ENCODE measurements at regions not wholly inside any gene's neighbourhood (a gene's known extent, or its start where the extent isn't known, plus 50 kb on each side); places are given as distances from the start of the nearest gene placed in this dataset.

DNA sequence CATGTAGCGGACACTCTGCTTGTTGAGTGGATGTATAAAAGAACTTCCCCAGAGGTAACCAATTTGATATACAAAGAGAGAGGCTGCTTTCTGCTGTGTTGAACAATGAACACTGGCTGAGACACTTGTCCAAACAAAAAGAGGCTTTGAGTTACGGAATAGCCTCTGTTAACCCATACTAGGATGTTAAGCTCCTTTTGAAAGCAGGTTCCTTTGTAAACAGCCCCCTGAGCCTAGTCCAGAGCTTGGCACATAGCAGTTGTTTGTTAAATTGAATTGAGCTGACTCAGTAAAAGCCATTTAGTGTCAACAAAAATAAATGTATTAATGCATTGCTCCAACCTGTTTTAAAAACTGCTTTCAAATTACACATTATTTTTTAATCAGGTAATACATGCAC, 200.1 kb downstream of the MZT1 start:
- no peak for DNase-seq

DNA sequence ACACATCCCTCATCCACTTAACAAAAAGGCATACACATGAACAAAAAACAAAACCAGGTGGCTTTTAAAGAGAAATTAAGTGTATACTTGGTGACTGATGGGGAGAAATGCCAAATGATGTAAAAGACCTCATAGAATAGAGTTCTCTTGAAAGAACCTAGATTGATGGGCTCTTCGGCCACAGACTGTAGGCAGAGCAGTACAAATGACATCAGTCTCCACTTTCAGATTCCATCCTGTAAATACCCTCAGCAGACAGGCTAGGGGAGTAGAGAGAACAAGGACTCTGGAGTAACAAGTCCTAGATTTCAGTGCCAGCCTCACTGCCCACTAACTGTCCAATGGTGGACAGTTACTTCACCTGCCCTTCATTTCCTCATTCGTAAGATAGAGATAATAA, 203.8 kb downstream of the MZT1 start:
- peak; percentile 20 for DNase-seq

DNA sequence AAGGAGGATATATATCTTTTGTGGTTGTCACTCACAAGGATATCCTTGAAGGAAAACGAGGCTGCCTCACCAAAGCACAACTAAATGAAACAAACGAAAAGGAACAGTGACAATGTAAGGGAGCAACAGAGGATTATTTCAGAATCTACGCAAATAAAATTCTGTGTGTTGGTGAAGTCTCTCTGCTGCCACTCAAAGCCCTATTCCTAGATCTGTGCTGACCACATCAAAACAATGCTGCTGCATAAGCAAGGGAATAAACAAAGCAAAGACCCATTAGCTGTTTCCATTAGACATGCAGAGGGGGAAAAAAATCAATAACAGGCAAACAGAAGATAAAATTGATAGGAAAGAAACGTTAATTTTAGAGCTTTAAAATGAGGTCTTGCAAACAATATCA, 204.4 kb downstream of the MZT1 start:
- DNase-seq, result no peak

DNA sequence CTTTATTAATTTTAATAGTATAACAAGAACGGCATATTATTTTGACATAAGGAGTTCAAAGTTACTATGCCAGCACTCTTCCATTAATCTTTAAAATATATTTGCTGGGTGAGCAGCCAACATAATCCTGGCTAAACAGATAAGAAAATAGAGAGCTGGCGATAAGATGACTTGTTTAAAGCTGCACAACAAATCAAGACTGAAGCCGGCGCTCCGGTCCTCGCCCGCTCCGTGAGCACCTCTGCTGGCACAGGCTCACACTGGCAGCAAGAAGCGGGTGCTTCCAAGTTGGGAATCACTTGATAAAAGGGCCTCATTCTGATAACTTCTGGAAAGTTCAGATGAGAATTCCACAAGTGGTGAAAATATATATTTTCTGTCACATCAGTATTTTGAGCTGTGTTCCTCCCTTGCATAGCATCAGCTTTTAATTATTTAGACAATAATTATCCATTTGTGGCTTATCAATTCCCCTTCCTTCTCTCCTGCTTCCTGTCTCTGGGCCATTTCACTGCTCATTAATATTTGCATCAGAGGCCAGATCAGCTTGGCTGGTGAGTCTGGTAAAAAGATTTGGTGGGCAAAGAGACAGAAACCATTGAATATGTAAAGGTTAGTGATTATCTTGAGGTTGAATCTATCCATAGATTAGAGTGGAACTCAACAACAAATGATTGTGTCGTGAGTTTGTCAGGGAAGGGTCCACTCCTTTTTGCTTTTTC, 205.3 kb downstream of the MZT1 start:
- no peak for DNase-seq

DNA sequence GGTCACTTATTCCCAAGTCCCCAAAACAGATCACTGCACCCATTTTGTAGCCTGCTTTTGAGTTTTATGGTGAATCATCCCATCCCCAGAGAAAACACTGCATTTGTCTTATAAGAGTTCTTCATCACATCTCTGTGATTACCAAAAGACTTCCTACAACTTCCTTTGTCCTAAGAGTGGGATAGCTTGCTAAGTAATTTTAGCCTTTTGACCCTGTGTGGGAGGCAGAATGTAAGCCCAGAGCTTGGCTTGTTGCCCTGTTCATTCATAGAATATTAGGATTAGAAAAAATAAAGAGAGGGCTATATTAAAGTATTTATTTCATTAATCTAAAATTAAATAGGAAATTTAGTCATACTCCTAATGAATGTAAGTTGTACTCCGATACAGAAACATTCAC, 213.3 kb downstream of the MZT1 start:
- DNase-seq, result no peak

DNA sequence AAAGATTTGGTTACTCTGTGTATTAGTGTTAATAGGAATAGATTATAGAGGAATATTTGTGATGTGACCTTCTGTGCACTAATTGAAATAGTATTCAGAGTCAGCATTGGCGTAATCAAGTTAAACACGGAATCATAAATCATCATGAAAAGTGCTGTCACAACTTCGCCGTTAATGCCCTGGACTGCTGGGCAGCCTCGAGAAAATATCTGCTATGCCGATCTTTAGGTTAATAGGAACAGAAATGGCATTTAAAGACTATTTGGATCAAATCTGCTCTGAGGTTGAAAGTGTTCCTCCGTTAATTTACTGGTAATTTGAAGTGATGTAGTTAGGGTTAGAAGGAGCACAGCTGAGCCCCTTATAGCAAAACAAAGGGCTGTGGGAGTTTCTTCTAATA, 219.0 kb downstream of the MZT1 start:
- no peak for DNase-seq

DNA sequence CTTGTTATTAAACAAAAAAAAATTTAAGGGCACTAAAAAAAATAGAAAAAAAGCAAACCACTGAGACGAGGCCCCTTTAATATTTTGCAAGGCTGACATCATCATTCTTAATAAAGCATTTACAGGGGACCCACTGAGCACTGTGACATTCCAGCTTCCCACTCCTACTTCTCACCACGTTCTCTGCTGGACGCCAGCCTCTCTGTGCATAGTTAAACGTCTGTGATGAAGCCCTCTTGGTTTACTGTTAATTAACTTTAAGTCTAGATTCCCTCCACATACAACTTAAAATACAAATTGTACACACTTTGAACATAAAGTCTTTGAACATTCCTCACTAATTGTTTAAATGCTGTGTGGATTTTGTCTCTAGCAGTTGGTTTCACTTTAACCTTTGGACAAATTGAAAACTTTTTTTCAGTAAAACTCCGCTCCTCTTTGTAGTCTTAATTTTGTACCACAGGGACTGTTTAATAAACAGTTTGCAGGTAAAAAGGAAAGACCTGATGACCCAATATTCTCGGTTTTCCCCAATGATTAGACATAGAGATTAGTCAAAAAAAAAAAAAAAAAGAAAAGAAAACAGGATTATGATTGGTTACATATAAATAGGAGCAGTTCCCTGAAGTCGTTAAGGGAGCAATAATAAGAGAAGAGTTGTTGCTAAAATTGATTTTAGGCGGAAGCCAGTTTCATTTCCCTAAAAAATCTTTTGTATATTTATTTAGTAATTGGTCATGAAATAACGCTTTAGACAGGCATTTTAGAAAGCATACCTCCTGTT, 219.8 kb downstream of the MZT1 start:
- no peak for DNase-seq

DNA sequence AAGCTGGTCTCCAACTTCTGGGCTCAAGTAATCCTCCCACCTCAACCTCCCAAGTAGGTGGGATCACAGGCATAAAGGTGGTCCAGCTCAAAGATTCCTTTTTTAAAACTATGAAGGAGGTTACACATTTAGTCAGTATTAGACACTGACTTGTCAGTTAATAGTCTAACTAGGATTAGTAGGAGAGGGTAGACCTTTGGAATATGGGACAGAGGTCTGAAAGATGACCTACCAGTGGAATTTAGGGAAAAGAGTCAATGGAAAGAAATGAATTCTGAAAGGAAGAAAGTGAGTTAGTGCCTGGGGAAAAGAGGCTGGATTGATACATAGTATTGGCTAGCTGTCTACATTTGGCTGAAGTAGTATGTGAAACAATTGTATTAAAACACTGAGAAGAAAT, 220.7 kb downstream of the MZT1 start:
- DNase-seq, result no peak

DNA sequence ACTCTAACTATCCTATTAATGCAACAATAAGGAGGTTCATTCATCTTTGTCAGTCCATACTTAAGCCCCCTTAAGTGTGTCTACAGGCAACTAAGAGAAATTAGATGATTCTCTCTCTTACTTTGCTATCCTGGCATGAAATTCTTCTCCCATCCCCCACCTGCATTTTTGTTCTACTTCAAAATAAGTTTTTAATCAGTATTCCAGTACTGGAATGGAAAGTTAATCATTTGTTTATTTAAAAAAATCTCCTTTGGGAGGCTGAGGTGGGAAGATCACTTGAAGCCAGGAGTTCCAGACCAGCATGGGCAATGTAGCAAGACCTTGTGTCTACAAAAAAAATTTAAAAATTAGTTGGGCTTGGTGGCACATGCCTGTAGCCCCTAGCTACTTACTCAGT, 222.1 kb downstream of the MZT1 start:
- DNase-seq, result no peak

DNA sequence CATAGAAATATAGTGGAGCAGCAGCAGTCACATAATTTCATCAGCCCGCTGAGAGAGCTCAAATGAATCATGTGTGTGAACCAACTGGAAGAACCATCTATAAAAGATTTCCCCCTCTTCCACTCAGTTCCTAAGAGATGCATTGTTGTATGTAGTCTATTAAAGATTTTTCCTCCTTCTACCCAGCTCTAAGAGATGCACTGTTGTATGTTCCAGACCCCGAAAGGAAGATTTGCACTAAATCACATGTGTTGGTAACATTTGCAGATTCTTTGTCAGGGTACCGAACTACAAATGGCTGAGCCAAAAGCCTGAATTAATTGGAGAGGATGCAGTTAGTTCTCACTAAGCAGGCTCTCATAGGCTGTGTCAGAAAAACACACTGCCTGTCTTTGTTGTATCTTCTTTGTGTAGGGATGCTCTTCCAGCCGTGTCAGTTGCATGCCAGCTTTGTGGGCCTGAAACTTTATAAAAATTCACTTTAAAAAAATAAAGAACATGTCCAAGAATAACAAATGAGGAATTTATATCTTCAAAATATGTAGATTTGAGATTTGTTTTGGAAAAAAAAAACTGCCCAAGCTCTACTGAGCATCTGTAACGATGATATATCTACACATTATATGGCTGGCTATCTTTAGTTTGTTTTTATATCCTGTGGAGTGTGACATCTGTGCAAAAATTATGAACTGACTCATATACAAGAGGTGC, 223.1 kb downstream of the MZT1 start:
- DNase-seq, result no peak

DNA sequence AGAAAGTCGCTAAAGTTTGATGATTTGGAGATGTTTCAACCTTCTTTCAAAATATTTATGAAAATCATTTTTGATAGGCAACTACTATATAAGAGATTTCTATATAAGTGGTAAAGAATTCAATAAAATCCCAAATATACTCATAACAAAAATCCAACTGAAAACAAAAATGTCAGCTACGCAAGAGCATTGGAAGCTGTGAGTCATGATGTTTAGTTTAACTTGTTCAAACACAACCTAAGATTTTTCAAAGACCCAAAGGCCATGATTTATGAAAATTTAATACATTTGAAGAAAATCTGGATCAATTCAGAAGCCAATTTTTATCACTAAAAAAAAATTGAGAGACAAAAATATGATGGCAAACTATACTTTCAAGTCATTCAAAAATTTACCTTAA, 226.6 kb downstream of the MZT1 start:
- DNase-seq, result no peak

DNA sequence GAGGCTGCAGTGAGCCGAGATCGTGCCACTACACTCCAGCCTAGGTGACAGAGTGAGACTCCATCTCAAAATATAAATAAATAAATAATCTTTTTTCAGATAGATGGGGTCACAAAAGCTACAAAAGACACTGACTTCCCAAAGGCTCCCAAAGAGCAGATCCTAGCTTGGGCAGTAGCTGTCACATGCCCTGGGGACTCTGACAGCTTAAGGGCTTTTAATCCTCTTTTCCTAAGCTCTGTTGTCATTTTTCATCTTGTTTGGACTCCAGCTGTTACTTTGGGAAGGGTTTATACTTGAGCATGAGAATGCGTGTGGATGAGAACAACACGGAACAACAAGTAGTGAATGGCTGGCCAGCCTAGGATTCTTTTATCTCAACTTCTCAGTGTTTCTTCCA, 231.7 kb downstream of the MZT1 start:
- no peak for DNase-seq

DNA sequence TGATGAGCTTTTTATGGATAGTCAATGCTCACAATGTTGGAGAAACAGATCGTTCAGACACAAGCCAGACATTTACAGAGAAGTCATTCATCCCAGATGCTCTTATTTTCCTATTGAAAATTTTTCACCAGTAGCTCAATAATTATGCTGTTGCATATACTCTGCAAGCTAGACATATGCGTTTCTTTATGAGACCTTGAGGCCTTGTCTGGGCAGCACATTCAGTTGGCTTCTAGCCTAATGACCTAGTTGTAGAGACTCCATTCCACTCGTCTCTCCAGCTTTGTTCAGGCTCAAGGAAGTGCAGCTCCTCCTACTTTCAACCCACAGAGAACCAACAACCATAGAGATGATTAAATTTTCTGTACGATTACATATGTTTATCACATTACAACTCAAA, 237.7 kb downstream of the MZT1 start:
- DNase-seq, result no peak

DNA sequence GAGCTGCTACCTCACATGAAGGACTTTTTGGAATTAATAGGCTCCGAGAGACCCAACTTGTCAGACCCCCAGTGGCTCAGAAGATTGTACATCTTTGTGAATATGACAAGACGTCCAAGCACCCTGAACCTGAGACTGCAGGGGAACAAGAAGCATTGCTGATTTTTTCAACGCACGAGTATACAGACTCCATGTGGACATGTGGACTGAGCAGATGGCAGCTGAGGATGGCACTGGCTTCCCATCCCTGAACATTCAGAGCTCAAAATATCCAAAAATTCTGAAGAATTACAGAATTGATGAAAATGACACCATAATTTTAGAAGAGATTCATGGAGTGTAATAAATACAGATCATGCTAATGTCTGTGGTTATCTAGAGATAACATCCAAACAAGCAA, 254.1 kb downstream of the MZT1 start:
- no peak for DNase-seq

DNA sequence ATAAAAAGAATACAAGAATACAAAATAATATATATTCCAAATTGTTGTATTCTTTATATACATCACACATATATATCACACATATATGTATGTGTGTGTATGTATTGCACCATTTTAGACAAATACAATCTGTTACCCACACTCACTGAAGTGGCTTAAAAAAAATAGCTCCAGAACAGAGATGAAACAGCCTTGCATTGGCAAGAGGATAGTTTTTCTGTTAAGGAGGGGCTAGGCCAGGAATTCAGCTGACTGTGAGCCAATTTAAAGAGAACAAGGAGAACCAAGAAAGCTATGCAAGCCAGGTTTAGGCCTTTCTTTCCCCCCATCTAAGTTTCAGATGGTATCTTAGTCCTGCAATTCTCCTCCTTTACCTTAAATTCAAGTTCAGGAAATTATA, 257.5 kb downstream of the MZT1 start:
- no peak for DNase-seq

DNA sequence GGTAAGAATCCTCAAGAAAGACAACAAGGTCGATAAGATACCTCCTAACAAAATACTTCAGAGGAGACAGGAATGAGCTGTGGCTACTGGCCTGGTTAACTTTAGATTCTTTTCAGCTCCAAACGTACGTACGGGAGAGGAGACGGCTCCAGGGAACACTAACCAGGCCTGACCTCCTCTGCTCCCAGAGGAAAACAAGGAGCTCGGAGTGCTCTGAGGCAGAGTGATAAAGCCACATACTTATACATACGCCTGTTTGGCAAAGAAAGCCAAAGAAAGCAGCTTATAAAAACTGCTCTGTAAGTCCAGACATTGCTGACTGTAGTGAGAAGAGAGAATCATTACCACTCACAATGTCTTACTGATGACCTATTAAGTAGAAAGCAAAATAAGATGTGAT, 263.9 kb downstream of the MZT1 start:
- DNase-seq, result no peak

DNA sequence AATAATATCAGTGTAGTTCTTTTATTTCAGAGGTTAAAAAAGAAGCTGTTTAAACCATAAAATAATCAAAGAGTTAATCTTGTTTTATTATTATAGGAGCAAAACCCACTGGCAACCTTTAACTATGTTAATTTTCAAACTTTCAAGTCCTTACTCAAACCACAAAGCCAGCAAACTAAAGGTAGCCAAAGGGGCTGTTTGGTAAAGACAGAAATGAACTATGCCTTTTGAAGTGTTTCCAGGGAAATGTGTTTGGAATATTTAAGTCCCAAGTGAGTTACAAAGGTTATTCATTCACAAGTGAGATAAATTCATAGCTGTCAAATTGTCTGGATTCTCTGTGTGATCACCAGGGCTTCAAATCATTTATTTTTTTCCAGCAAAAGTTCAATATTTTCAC, 264.7 kb downstream of the MZT1 start:
- DNase-seq, result no peak

DNA sequence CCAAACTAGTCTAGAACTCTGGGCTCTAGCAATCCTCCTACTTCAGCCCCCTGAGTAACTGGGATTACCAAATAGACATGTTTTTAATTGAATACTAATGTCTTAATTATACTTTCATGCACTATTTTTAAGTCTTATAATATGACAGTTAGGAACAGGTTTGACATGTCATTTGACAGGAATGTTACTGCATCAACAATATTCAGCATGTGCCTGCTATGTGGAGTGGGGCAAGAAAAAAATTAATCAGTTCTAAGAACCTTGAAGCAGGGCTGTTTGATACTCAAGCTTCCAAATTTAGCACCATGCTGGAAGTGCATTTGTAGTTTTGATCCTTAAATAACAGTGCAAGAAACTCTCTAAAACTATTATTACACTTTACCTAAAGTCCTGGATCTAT, 265.3 kb downstream of the MZT1 start:
- DNase-seq, result no peak

DNA sequence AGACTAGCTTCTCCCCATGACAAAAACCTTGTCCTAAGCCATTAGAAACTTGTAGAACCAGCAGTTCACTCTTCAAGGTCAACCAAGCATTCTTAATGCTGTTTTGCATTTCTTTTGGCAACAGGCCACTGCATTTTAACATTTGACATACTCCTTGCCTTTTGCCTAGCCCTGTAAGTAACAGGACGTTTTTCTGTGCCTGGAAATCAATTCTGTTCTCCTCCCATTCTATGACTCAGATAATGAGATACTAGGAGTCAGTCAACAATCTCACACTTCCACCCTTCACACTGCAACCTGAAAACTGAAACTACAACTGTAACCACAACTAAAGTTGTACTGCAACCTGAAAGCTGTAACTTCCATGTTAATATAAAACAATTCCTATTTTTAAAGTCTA, 268.7 kb downstream of the MZT1 start:
- DNase-seq, result no peak

DNA sequence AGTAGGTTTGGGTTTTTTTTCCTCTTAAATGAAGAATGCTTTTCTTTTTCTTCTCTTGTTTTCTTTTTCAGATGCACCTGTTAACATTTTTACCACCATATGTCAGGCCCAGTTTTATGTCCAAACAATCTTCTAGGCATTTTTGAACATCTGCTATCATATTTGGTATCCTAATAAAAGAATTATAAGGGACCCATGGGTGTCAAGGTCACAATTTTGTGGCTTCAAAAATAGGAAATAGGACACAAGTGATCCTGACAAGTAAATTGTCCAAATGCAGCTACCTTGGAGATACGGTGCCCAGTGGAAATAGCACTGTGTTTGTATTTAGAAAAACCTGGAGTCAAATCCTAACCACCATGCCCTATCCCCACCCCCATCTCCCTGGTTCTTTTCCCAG, 270.3 kb downstream of the MZT1 start:
- DNase-seq, result no peak

DNA sequence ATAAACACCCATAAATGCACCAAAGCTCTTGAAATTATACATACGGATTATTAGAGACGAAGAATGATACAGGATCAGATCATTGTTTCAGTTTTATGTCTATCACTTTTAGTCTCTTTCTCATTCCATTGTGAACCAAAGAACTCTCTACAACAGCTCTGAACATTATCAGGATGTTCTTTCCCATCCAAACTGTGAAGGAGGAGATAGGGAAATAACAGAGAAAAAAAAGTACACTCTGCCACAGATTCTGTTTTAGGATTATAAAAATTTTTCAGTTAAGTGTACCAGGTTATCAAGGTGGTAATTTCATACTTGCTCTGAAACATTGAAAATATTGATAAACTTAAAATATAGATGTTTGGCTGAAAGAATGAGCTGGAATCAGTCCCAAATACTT, 270.9 kb downstream of the MZT1 start:
- DNase-seq, result no peak

DNA sequence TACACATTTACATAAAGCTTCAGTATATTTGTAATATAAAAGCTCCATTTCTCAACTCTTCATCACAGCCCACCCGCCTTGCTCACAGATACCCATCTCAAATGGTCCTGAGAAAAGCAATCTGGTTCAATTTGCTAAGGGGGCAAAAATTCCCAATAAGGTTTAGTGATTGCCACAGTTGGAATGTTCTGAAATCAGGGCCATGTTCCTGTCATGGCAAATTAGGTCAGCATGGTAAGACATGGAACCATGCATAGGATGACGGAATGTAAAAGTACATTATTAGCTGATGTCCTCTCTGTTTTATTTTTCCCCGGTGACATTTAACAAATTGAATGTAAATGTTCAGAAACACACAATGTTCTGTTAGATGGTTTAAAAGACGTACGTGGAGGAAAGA, 274.3 kb downstream of the MZT1 start:
- no peak for DNase-seq

DNA sequence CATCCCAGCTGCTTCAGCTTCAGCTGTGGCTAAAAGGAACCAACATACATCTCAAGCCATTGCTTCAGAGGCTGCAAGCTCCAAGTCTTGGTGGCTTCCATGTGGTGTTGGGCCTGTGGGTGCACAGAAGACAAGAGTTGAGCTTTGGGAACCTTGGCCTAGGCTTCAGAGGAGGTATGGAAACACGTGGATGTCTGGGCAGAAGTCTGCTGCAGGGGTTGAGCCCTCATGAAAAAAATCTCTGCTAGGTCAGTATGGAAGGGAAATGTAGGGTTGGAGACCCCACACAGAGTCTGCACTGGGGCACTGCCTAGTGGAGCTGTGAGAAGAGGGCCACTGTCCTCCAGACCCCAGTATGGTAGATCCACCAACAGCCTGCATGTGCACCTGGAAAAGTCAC, 279.3 kb downstream of the MZT1 start:
- no peak for DNase-seq

DNA sequence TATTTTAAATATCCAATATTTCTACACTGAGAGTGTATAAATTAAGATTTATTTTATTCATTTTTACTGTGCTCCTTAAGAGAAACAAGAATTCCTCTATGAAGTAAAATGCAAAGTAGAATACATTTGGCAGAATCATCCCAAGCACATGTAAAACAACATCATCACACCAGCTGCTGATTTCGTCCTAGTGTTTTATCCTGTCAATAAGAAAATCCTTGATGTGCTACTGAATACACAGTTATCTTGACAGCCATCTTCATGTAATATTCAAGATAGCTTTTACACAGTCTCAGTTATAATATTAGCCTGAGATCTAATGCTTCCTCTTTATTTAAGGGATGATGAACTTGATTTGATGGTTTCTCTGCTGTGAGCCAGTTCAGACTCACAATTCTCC, 282.4 kb downstream of the MZT1 start:
- no peak for DNase-seq

Measured in NCI-H748 treated with DMSO at 0.1 percent for 48 hours (cell line).